Naive thymus-derived CD4-positive, alpha-beta T cell (primary cell): ENCODE measurements at regions not wholly inside any gene's neighbourhood (a gene's known extent, or its start where the extent isn't known, plus 50 kb on each side); places are given as distances from the start of the nearest gene placed in this dataset.

Source experiments
- ATAC-seq: fragments of 150-1000 bp; cut with Tn5 transposase; 2 replicates; pipeline ENCODE4 v1.10.0; 2021; ENCODE audit warnings: mild to moderate bottlenecking, moderate library complexity
- CTCF ChIA-PET: fragments of 350-600 bp; sonication (Branson Sonifier 250); formaldehyde crosslinking; loops from one replicate; lab custom pipeline; 2021; ENCODE audit warnings: antibody characterized with exemption; lab: Charles Lee
- POLR2A ChIA-PET: fragments of 350-600 bp; sonication (Branson Sonifier 250); formaldehyde crosslinking; loops from one replicate; lab custom pipeline; 2021; ENCODE audit warnings: antibody characterized with exemption, inconsistent platforms; lab: Charles Lee
- DNase-seq, 9 donors: peaks; one replicate each; pipeline versions ENCODE4 v3.0.0 to v3.0.0-alpha.2; 2020 to 2022; ENCODE audit warnings: mixed read lengths in 1 of 9
- H3K27ac ChIP-seq: one replicate; pipeline ENCODE4 v1.7.0; 2013; ENCODE audit warnings: mild to moderate bottlenecking, low read depth, low read length, moderate library complexity
- H3K27me3 ChIP-seq, 2 donors: one replicate each; pipeline ENCODE4 v1.7.0; 2013; ENCODE audit warnings: low read length in 2 of 2, mild to moderate bottlenecking in 2 of 2, moderate library complexity in 2 of 2; ENCODE audit not compliant: control insufficient read depth in 2 of 2, insufficient read depth in 2 of 2
- H3K36me3 ChIP-seq, 3 experiments: 1 replicate in 2 of 3; 2 replicates in 1 of 3; pipeline ENCODE4 v1.7.0; 2013; ENCODE audit warnings: low read length in 3 of 3, mild to moderate bottlenecking in 3 of 3, moderate library complexity in 1 of 3; ENCODE audit not compliant: insufficient read depth in 3 of 3, control insufficient read depth in 2 of 3
- H3K4me1 ChIP-seq, 2 donors: one replicate each; pipeline ENCODE4 v1.7.0; 2013; ENCODE audit warnings: low read length in 2 of 2, mild to moderate bottlenecking in 2 of 2, moderate library complexity in 1 of 2; ENCODE audit not compliant: control insufficient read depth in 2 of 2, insufficient read depth in 2 of 2
- H3K4me3 ChIP-seq: 2 replicates; pipeline ENCODE4 v1.7.0; 2013; ENCODE audit warnings: mild to moderate bottlenecking, low read length
- H3K9me3 ChIP-seq, 3 experiments: 1 replicate in 2 of 3; 2 replicates in 1 of 3; pipeline ENCODE4 v1.7.0; 2013; ENCODE audit warnings: low read length in 3 of 3; ENCODE audit not compliant: control insufficient read depth in 2 of 3
- H3K27ac Mint-ChIP-seq, 9 donors: one replicate each; pipeline ENCODE4 v1.8.0; 2020 to 2022; ENCODE audit warnings: mixed read lengths in 9 of 9, mild to moderate bottlenecking in 8 of 9, moderate library complexity in 5 of 9, inconsistent platforms in 2 of 9
- H3K27me3 Mint-ChIP-seq, 5 donors: one replicate each; pipeline ENCODE4 v1.8.0; 2021 to 2022; ENCODE audit warnings: mixed read lengths in 5 of 5, mild to moderate bottlenecking in 1 of 5
- H3K36me3 Mint-ChIP-seq, 5 donors: one replicate each; pipeline ENCODE4 v1.8.0; 2020 to 2022; ENCODE audit warnings: mixed read lengths in 5 of 5, mild to moderate bottlenecking in 3 of 5, inconsistent platforms in 1 of 5
- H3K4me1 Mint-ChIP-seq, 7 donors: one replicate each; pipeline ENCODE4 v1.8.0; 2020 to 2022; ENCODE audit warnings: mixed read lengths in 7 of 7, mild to moderate bottlenecking in 3 of 7, inconsistent platforms in 1 of 7
- H3K4me3 Mint-ChIP-seq, 10 donors: one replicate each; pipeline ENCODE4 v1.8.0; 2020 to 2022; ENCODE audit warnings: mild to moderate bottlenecking in 10 of 10, mixed read lengths in 10 of 10, moderate library complexity in 6 of 10, inconsistent platforms in 2 of 10
- H3K9me3 Mint-ChIP-seq, 11 donors: one replicate each; pipeline ENCODE4 v1.8.0; 2020 to 2022; ENCODE audit warnings: mixed read lengths in 11 of 11, mild to moderate bottlenecking in 4 of 11, inconsistent platforms in 1 of 11, moderate library complexity in 1 of 11
- intact Hi-C, 2 donors: fragments of 100-400 bp; cut with micrococcal nuclease; formaldehyde crosslinking; loops; one replicate each; pipeline ENCODE4 v1.15.1; 2023

- Histone ChIP-seq H3K4me3 (no peak overlapping the region), H3K36me3 (no peaks in the 10 kb centered on the region), H3K9me3 (no peaks in the 10 kb centered on the region), H3K4me1 (no peaks in the 10 kb centered on the region), H3K27ac (no peak overlapping the region), H3K27me3 (no peaks in the 10 kb centered on the region)
- H3K4me1 Mint-ChIP-seq = peaks cover 0 to 3% (median 0%) of the 10 kb centered on the region in 7 donors
- no peak for DNase-seq
- H3K36me3 Mint-ChIP-seq = no peaks in the 10 kb centered on the region
- H3K27me3 Mint-ChIP-seq = no peaks in the 10 kb centered on the region
- POLR2A ChIA-PET = no interaction called here
- no peak overlapping the region for H3K4me3 Mint-ChIP-seq
- intact Hi-C loops = no loop called here
- peaks cover 0 to 5% (median 0%) of the 10 kb centered on the region in 11 donors for H3K9me3 Mint-ChIP-seq
- CTCF ChIA-PET = no interaction called here
- no peak overlapping the region for H3K27ac Mint-ChIP-seq
- ATAC-seq = no peak
Measured at GRCh38 chr2:145736871-145737270, 1217.0 kb upstream of the ZEB2 start.

- intact Hi-C loops = no loop called here
- H3K4me1 ChIP-seq = no peaks in the 10 kb centered on the region
- Mint-ChIP-seq H3K4me3 (no peak overlapping the region), H3K27ac (no peak overlapping the region), H3K27me3 (no peaks in the 10 kb centered on the region), H3K4me1 (no peaks in the 10 kb centered on the region), H3K36me3 (no peaks in the 10 kb centered on the region), H3K9me3 (peaks cover 0 to 12% (median 0%) of the 10 kb centered on the region in 11 donors)
- H3K4me3 ChIP-seq = no peak overlapping the region
- H3K9me3 ChIP-seq = no peaks in the 10 kb centered on the region
- DNase-seq (no peak), ATAC-seq (no peak)
- ChIA-PET POLR2A (no interaction called here), CTCF (no interaction called here)
- H3K27ac ChIP-seq = no peak overlapping the region
- H3K27me3 ChIP-seq = no peaks in the 10 kb centered on the region
- no peaks in the 10 kb centered on the region for H3K36me3 ChIP-seq
Measured at GRCh38 chr2:145731467-145731866, 1211.5 kb upstream of the ZEB2 start.

- intact Hi-C loops = no loop called here
- DNase-seq (no peak), ATAC-seq (no peak)
- Histone ChIP-seq H3K4me3 (no peak overlapping the region), H3K4me1 (no peaks in the 10 kb centered on the region), H3K9me3 (no peaks in the 10 kb centered on the region), H3K36me3 (no peaks in the 10 kb centered on the region), H3K27ac (no peak overlapping the region), H3K27me3 (no peaks in the 10 kb centered on the region)
- Mint-ChIP-seq H3K27me3 (no peaks in the 10 kb centered on the region), H3K4me1 (no peaks in the 10 kb centered on the region), H3K36me3 (no peaks in the 10 kb centered on the region), H3K9me3 (peaks cover 0 to 16% (median 0%) of the 10 kb centered on the region in 11 donors), H3K4me3 (no peak overlapping the region), H3K27ac (no peak overlapping the region)
- CTCF ChIA-PET = no interaction called here
- POLR2A ChIA-PET = no interaction called here
Measured at GRCh38 chr2:145729993-145730770, 1210.3 kb upstream of the ZEB2 start.

- Histone ChIP-seq H3K9me3 (no peaks in the 10 kb centered on the region), H3K4me1 (no peaks in the 10 kb centered on the region), H3K4me3 (no peak overlapping the region), H3K36me3 (no peaks in the 10 kb centered on the region), H3K27me3 (no peaks in the 10 kb centered on the region), H3K27ac (no peak overlapping the region)
- no peak overlapping the region for H3K4me3 Mint-ChIP-seq
- peaks cover 0 to 16% (median 0%) of the 10 kb centered on the region in 11 donors for H3K9me3 Mint-ChIP-seq
- intact Hi-C loops = no loop called here
- ChIA-PET CTCF (no interaction called here), POLR2A (no interaction called here)
- no peak overlapping the region for H3K27ac Mint-ChIP-seq
- no peaks in the 10 kb centered on the region for H3K4me1 Mint-ChIP-seq
- H3K36me3 Mint-ChIP-seq = no peaks in the 10 kb centered on the region
- DNase-seq = no peak
- no peaks in the 10 kb centered on the region for H3K27me3 Mint-ChIP-seq
- ATAC-seq = no peak
Measured at GRCh38 chr2:145729481-145729880, 1209.6 kb upstream of the ZEB2 start.

- intact Hi-C loops = no loop called here
- H3K9me3 ChIP-seq = no peaks in the 10 kb centered on the region
- ChIA-PET CTCF (no interaction called here), POLR2A (no interaction called here)
- no peak for DNase-seq
- H3K4me1 ChIP-seq = no peaks in the 10 kb centered on the region
- Mint-ChIP-seq H3K4me3 (no peak overlapping the region), H3K9me3 (peaks cover 0 to 16% (median 0%) of the 10 kb centered on the region in 11 donors), H3K27me3 (no peaks in the 10 kb centered on the region), H3K4me1 (no peaks in the 10 kb centered on the region), H3K36me3 (no peaks in the 10 kb centered on the region), H3K27ac (no peak overlapping the region)
- H3K27ac ChIP-seq = no peak overlapping the region
- no peak for ATAC-seq
- no peak overlapping the region for H3K4me3 ChIP-seq
- no peaks in the 10 kb centered on the region for H3K36me3 ChIP-seq
- no peaks in the 10 kb centered on the region for H3K27me3 ChIP-seq
Measured at GRCh38 chr2:145728511-145728910, 1208.6 kb upstream of the ZEB2 start.

GRCh38 chr2:145725876-145726275, 1206.0 kb upstream of the ZEB2 start:
- H3K27me3 ChIP-seq = no peaks in the 10 kb centered on the region
- H3K36me3 Mint-ChIP-seq = no peaks in the 10 kb centered on the region
- peaks cover 0 to 10% (median 0%) of the 10 kb centered on the region in 11 donors for H3K9me3 Mint-ChIP-seq
- ATAC-seq (no peak), DNase-seq (no peak)
- no peaks in the 10 kb centered on the region for H3K36me3 ChIP-seq
- CTCF ChIA-PET = no interaction called here
- H3K4me3 Mint-ChIP-seq = no peak overlapping the region
- H3K4me1 Mint-ChIP-seq = no peaks in the 10 kb centered on the region
- intact Hi-C loops = no loop called here
- no peak overlapping the region for H3K4me3 ChIP-seq
- no peak overlapping the region for H3K27ac ChIP-seq
- no peaks in the 10 kb centered on the region for H3K9me3 ChIP-seq
- H3K27me3 Mint-ChIP-seq = no peaks in the 10 kb centered on the region
- no peak overlapping the region for H3K27ac Mint-ChIP-seq
- POLR2A ChIA-PET = no interaction called here
- no peaks in the 10 kb centered on the region for H3K4me1 ChIP-seq

GRCh38 chr2:145724311-145724898, 1204.5 kb upstream of the ZEB2 start:
- no peak for DNase-seq
- Histone ChIP-seq H3K36me3 (no peaks in the 10 kb centered on the region), H3K27ac (no peak overlapping the region), H3K4me3 (no peak overlapping the region), H3K9me3 (no peaks in the 10 kb centered on the region), H3K4me1 (no peaks in the 10 kb centered on the region), H3K27me3 (no peaks in the 10 kb centered on the region)
- Mint-ChIP-seq H3K27me3 (no peaks in the 10 kb centered on the region), H3K4me3 (no peak overlapping the region), H3K9me3 (peaks cover 0 to 10% (median 0%) of the 10 kb centered on the region in 11 donors), H3K36me3 (no peaks in the 10 kb centered on the region), H3K4me1 (no peaks in the 10 kb centered on the region), H3K27ac (no peak overlapping the region)
- no peak for ATAC-seq
- CTCF ChIA-PET = no interaction called here
- intact Hi-C loops = no loop called here
- POLR2A ChIA-PET = no interaction called here
